ENCODE measurements at regions not wholly inside any gene's neighbourhood (a gene's known extent, or its start where the extent isn't known, plus 50 kb on each side); places are given as distances from the start of the nearest gene placed in this dataset.

- TF ChIP-seq CTCF (tag by site-specific recombination; IDR thresholded peaks at IDR 0.05) (no peak), FEZF1 (tag by site-specific recombination; IDR thresholded peaks at IDR 0.05) (no peak), ZNF274 (IDR thresholded peaks at IDR 0.05; ENCODE audit: low read length) (no peak), ZNF274 (tag by site-specific recombination; IDR thresholded peaks at IDR 0.05; ENCODE audit: borderline replicate concordance) (no peak), ZXDB (tag by site-specific recombination; IDR thresholded peaks at IDR 0.05) (no peak), ZBTB6 (tag by site-specific recombination; IDR thresholded peaks at IDR 0.05) (no peak), TCF7L2 (IDR thresholded peaks at IDR 0.05; ENCODE audit: borderline replicate concordance, low read depth, low read length) (no peak)
Measured at GRCh38 chr6:81215092-81215432, 537.4 kb downstream of the TENT5A start.
